Large intestine (tissue), 3 donors: ENCODE measurements at regions not wholly inside any gene's neighbourhood (a gene's known extent, or its start where the extent isn't known, plus 50 kb on each side); places are given as distances from the start of the nearest gene placed in this dataset.
"Not testable (repeated sequence)": the region's sequence is repeated elsewhere in the genome, so short reads cannot be mapped to it uniquely, and the experiment has no call there.

ENCODE experiments used
- DNase-seq, 2 donors: peaks; one replicate each; pipeline versions ENCODE4 v3.0.0 to v3.0.0-alpha.2; 2013
- H3K27ac ChIP-seq: one replicate; pipeline ENCODE4 v1.5.1; 2013; ENCODE audit warnings: low read length
- H3K27me3 ChIP-seq: 2 replicates; pipeline ENCODE4 v1.6.1; 2013; ENCODE audit warnings: low read length; ENCODE audit not compliant: control insufficient read depth, insufficient read depth
- H3K36me3 ChIP-seq: 2 replicates; pipeline ENCODE4 v1.6.1; 2013; ENCODE audit warnings: low read length; ENCODE audit not compliant: control insufficient read depth, insufficient read depth
- H3K4me1 ChIP-seq: one replicate; pipeline ENCODE4 v1.6.1; 2013; ENCODE audit warnings: low read length; ENCODE audit not compliant: control insufficient read depth, insufficient read depth
- H3K4me3 ChIP-seq: one replicate; pipeline ENCODE4 v1.5.1; 2013; ENCODE audit warnings: low read length
- H3K9me3 ChIP-seq: one replicate; pipeline ENCODE4 v1.6.1; 2013; ENCODE audit warnings: mild to moderate bottlenecking, low read depth, low read length, moderate library complexity; ENCODE audit not compliant: control insufficient read depth
- WGBS: methylation state at CpG from one replicate; pipeline ENCODE4 v1.1.5; 2013; ENCODE audit warnings: low lambda C conversion rate; ENCODE audit not compliant: insufficient coverage; 5-methylcytosine and 5-hydroxymethylcytosine counted together

GRCh38 chr20:1845163-1845523 is 50.1 kb upstream of the SIRPA start:
- Histone ChIP-seq H3K27ac (peak overlapping the region; percentile 13), H3K36me3 (no peaks in the 10 kb centered on the region)

GRCh38 chr20:1844325-1845162 is 50.7 kb upstream of the SIRPA start:
- DNase-seq: peak; percentile 50 to 63
- H3K4me3 ChIP-seq: no peak overlapping the region
- WGBS: no CpG with 5 or more reads among the region's 10 CpGs
- H3K4me1 ChIP-seq: peaks cover 16% of the 10 kb centered on the region
- H3K9me3 ChIP-seq: no peaks in the 10 kb centered on the region
- no peaks in the 10 kb centered on the region for H3K27me3 ChIP-seq
- H3K27ac ChIP-seq: peak overlapping the region; percentile 42
- H3K36me3 ChIP-seq: no peaks in the 10 kb centered on the region

More at GRCh38 chr20:1845163-1845523, 50.1 kb upstream of the SIRPA start:
- DNase-seq: no peak
- 100% methylated on average over 1 of the region's 1 CpG for WGBS
- H3K4me1 ChIP-seq: peaks cover 16% of the 10 kb centered on the region
- no peaks in the 10 kb centered on the region for H3K27me3 ChIP-seq
- no peaks in the 10 kb centered on the region for H3K9me3 ChIP-seq
- H3K4me3 ChIP-seq: no peak overlapping the region

GRCh38 chr20:1842281-1842680 is 52.9 kb upstream of the SIRPA start:
- DNase-seq: no peak
- Histone ChIP-seq H3K27ac (no peak overlapping the region), H3K9me3 (no peaks in the 10 kb centered on the region), H3K4me1 (peaks cover 5% of the 10 kb centered on the region), H3K27me3 (no peaks in the 10 kb centered on the region), H3K4me3 (no peak overlapping the region), H3K36me3 (no peaks in the 10 kb centered on the region)
- WGBS: no CpG with 5 or more reads among the region's 7 CpGs

- no peak overlapping the region for H3K4me3 ChIP-seq
- H3K27me3 ChIP-seq: no peaks in the 10 kb centered on the region
- H3K36me3 ChIP-seq: no peaks in the 10 kb centered on the region
- no peak for DNase-seq
- peaks cover 5% of the 10 kb centered on the region for H3K4me1 ChIP-seq
- WGBS: no CpG with 5 or more reads among the region's 6 CpGs
- H3K27ac ChIP-seq: no peak overlapping the region
- H3K9me3 ChIP-seq: no peaks in the 10 kb centered on the region
Observed at GRCh38 chr20:1841554-1842140, 53.6 kb upstream of the SIRPA start.

DNA sequence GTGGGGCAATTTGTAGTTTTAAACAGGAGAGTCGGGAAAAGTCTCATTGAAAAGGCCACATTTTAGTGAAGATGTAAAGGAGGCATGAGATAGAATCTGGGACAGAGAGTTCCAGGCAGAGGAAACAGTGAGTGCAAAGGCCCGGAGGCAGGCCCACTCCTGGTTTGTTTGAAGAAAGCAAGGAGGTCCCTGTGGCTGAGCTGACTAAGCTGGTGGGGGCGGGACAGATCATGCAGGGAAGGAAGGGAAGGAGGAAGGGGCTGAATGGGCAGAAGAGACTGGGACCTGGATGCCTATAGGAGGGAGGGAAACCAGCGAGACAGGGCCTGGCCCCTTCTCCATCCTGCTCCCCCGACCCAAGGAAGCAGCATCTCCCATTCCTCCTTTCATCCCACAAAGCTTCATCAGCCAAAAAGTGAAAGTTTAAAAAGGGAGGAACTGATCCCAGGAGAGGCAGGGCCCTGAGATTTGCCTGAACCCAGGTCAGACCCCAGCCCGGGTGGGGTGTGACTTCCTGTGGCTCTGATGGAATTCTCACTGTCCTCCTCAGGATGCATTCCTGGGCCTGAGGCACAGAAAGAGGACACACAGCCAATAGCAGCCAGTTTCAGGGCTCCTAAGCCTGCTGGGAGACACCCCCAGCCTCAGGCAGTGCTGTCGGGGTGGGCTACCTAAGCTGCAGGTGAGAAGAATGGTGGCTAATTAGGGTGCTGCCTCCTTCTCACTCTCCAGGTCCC is 54.2 kb upstream of the SIRPA start:
- Histone ChIP-seq H3K9me3 (no peaks in the 10 kb centered on the region), H3K27me3 (no peaks in the 10 kb centered on the region), H3K4me1 (peaks cover 5% of the 10 kb centered on the region), H3K27ac (no peak overlapping the region), H3K36me3 (no peaks in the 10 kb centered on the region), H3K4me3 (no peak overlapping the region)
- DNase-seq: no peak
- no CpG with 5 or more reads among the region's 7 CpGs for WGBS

DNA sequence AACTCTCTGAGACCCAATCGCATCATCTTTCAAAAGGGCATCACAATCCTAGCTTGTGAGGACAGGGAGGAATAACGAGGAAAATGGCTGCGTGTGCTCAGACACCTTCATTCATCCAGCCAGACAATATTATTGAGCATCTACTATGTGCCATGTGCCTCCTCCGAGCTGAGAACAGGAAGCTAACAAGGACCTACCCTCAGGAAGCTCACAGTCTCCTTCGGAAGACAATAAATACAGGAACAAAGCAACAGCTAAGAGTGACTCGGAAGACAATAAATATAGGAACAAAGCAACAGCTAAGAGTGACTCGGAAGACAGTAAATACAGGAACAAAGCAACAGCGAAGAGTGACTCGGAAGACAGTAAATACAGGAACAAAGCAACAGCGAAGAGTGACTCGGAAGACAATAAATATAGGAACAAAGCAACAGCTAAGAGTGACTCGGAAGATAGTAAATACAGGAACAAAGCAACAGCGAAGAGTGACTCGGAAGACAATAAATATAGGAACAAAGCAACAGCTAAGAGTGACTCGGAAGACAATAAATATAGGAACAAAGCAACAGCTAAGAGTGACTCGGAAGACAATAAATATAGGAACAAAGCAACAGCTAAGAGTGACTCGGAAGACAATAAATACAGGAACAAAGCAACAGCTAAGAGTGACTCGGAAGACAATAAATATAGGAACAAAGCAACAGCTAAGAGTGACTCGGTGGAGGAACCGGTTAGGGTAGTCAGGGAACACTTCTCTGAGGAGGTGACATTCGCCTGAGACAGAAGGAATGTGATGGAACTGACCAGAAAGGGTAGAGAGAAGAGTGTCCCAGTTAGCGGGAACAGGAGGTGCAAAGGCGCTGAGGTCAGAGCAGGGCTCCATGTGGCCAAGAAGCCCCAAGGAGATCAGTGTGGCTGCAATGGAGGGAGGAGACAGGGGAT is 55.6 kb upstream of the SIRPA start:
- H3K36me3 ChIP-seq, H3K9me3 ChIP-seq, DNase-seq, H3K27ac ChIP-seq, H3K27me3 ChIP-seq, H3K4me3 ChIP-seq: not testable (repeated sequence)
- H3K4me1 ChIP-seq: peaks cover 13% of the 10 kb centered on the region
- WGBS: 80% methylated on average over 1 of the region's 23 CpGs

DNA sequence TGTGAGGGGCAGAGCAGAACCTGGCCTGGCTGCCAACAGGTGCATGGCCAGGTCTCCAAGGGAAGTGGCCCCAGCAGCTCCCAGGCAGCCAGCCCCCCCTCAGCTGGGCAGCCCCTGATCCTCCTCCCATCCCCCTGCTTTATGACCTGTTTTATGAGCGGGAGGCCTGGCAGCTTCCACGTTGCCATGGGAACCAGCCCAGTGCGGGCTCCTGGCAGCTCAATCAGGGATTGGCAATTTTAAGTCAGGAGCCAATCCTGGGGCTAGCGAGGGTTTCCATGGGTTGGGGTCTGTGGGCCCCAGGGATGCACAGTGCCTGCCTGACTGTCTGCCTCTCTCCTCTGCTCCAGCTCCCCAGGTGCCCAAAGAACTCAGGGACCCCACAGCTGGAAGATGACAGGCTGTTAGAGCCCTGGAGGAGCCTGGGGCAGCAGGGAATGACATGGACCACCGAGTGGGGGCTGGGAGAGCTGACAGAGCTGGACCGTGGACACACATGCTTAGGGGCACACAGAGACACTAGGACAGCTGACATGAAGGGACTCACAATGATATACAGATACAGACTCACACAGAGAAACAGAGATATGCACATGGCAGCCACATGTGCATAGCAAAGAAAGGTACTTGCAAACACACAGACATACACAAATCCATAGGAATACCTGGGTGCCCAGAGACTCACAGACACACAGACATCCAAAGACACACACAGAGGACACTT is 56.5 kb upstream of the SIRPA start:
- no peaks in the 10 kb centered on the region for H3K27me3 ChIP-seq
- no peak overlapping the region for H3K4me3 ChIP-seq
- H3K9me3 ChIP-seq: no peaks in the 10 kb centered on the region
- H3K36me3 ChIP-seq: no peaks in the 10 kb centered on the region
- peaks cover 13% of the 10 kb centered on the region for H3K4me1 ChIP-seq
- WGBS: no CpG with 5 or more reads among the region's 6 CpGs
- peak in 1 of 2 donors; percentile 41 for DNase-seq
- no peak overlapping the region for H3K27ac ChIP-seq

- peaks cover 13% of the 10 kb centered on the region for H3K4me1 ChIP-seq
- H3K4me3 ChIP-seq: no peak overlapping the region
- no peaks in the 10 kb centered on the region for H3K27me3 ChIP-seq
- no peaks in the 10 kb centered on the region for H3K9me3 ChIP-seq
- peak in 1 of 2 donors; percentile 67 for DNase-seq
- WGBS: no CpG with 5 or more reads among the region's 16 CpGs
- H3K27ac ChIP-seq: no peak overlapping the region
- no peaks in the 10 kb centered on the region for H3K36me3 ChIP-seq
Observed at GRCh38 chr20:1835186-1836035, 59.8 kb upstream of the SIRPA start.
